ENCODE measurements at regions not wholly inside any gene's neighbourhood (a gene's known extent, or its start where the extent isn't known, plus 50 kb on each side); places are given as distances from the start of the nearest gene placed in this dataset.

DNA sequence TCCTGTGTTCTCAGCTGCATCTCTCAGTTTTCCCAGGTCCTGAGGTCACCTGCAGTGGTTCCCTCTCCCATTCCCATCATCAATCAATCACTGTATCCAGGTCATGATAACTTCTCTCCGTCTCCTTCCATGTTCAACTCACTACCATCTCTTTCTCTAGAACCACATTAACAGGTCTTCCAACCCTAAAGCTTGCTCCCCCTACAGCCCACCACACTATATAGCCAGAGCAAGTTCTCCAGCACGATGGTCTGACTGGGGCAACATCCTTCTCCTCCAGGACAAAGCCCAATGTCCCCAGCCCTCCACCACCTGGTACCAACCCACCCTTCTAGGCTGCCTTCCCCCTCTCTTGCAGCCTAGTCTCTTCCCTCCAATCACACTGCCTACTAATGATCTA is 241.6 kb downstream of the CDK5RAP2 start:
- Mint-ChIP-seq H3K4me1 (peaks cover 0 to 4% of the 10 kb centered on the region in 2 experiments; a peak in 1 of 4 replicates), H3K27ac (no peak overlapping the region), H3K36me3 (ENCODE audit: insufficient read depth in 1 of 3, low read depth in 3 of 3) (peaks cover 0 to 5% (median 0%) of the 10 kb centered on the region in 3 experiments; a peak in 2 of 7 replicates), H3K4me3 (no peak overlapping the region), H3K27me3 (ENCODE audit: low read depth) (no peaks in the 10 kb centered on the region), H3K9me3 (0 out of 5 replicates have a peak, but pooled peaks cover 0 to 2% of the 10 kb centered on the region in 2 experiments)
- no peaks in the 10 kb centered on the region for H3K79me2 ChIP-seq (ENCODE audit: insufficient read depth, low read length)
- H3K27ac ChIP-seq (ENCODE audit: insufficient read length, low read depth, low read length) = no peak overlapping the region
- no peak overlapping the region for H2BK12ac ChIP-seq (ENCODE audit: insufficient read length, low read depth, low read length)
- H4K8ac ChIP-seq (replicated peaks; ENCODE audit: insufficient read length, low read depth, low read length) = no peak overlapping the region
- H3K23me2 ChIP-seq (ENCODE audit: insufficient read length, low read depth, low read length, poor library complexity, severe bottlenecking) = no peaks in the 10 kb centered on the region
- H4K91ac ChIP-seq (ENCODE audit: insufficient read length, low read depth, low read length) = no peak overlapping the region
- H3K79me1 ChIP-seq (ENCODE audit: insufficient read depth, low read depth, low read length, poor library complexity, severe bottlenecking) = no peaks in the 10 kb centered on the region
- H2AK5ac ChIP-seq (ENCODE audit: insufficient read length, low read length) = no peak overlapping the region
- H3K27me3 ChIP-seq (ENCODE audit: insufficient read depth, low read length) = no peaks in the 10 kb centered on the region
- DNase-seq = no peak
- TF ChIP-seq CTCF (conservative IDR thresholded peaks at IDR 0.05) = peak; percentile 29; the same call in 2 of the 3 replicates
- H3K4me1 ChIP-seq (ENCODE audit: insufficient read depth, low read length) = no peaks in the 10 kb centered on the region
- no peak overlapping the region for H2BK20ac ChIP-seq (ENCODE audit: low read depth, low read length, poor library complexity, severe bottlenecking)
- H3K9me3 ChIP-seq (ENCODE audit: control insufficient read depth, low read depth, low read length) = no peaks in the 10 kb centered on the region
- no peak overlapping the region for H3K56ac ChIP-seq (ENCODE audit: insufficient read length, low read depth, low read length)
- no peak overlapping the region for H3K14ac ChIP-seq (ENCODE audit: insufficient read depth, low read length)
- no peak overlapping the region for H3K4ac ChIP-seq (ENCODE audit: low read depth, low read length)
- no peak overlapping the region for H4K5ac ChIP-seq (ENCODE audit: insufficient read length, low read depth, low read length)
- no peaks in the 10 kb centered on the region for H4K20me1 ChIP-seq (ENCODE audit: control insufficient read depth, insufficient read depth, insufficient read length)
- no peak overlapping the region for H2AFZ ChIP-seq (ENCODE audit: low read length)
- H3K23ac ChIP-seq (ENCODE audit: insufficient read length, low read depth, low read length) = no peak overlapping the region
- H3T11ph ChIP-seq (ENCODE audit: low read length) = no peak overlapping the region
- H2BK120ac ChIP-seq (ENCODE audit: low read depth, low read length, poor library complexity, severe bottlenecking) = no peak overlapping the region
- no peak overlapping the region for H2BK15ac ChIP-seq (ENCODE audit: low read depth, low read length)
- H3K9ac ChIP-seq (ENCODE audit: extremely low read depth, insufficient read length, low read length) = no peak overlapping the region
- no CpG with 5 or more reads among the region's 2 CpGs for WGBS (ENCODE audit: extremely low coverage, insufficient read length, low lambda C conversion rate)
- no peak overlapping the region for H2BK5ac ChIP-seq (ENCODE audit: insufficient read length, low read length)
- H3K18ac ChIP-seq (ENCODE audit: insufficient read length, low read depth, low read length) = no peak overlapping the region
- no peak overlapping the region for H3K4me2 ChIP-seq (ENCODE audit: insufficient read depth, insufficient read length, low read length)

Measured in H9 (cell line).